DMS 273 (cell line): ENCODE measurements at regions not wholly inside any gene's neighbourhood (a gene's known extent, or its start where the extent isn't known, plus 50 kb on each side); places are given as distances from the start of the nearest gene placed in this dataset.
A peak's percentile ranks its signal among the peaks of the same experiment; 100 is the strongest.

Experiments
- DNase-seq: peaks from one replicate; lab custom pipeline; 2025; ENCODE audit not compliant: unreplicated experiment; lab: John Stamatoyannopoulos, UW

DNA sequence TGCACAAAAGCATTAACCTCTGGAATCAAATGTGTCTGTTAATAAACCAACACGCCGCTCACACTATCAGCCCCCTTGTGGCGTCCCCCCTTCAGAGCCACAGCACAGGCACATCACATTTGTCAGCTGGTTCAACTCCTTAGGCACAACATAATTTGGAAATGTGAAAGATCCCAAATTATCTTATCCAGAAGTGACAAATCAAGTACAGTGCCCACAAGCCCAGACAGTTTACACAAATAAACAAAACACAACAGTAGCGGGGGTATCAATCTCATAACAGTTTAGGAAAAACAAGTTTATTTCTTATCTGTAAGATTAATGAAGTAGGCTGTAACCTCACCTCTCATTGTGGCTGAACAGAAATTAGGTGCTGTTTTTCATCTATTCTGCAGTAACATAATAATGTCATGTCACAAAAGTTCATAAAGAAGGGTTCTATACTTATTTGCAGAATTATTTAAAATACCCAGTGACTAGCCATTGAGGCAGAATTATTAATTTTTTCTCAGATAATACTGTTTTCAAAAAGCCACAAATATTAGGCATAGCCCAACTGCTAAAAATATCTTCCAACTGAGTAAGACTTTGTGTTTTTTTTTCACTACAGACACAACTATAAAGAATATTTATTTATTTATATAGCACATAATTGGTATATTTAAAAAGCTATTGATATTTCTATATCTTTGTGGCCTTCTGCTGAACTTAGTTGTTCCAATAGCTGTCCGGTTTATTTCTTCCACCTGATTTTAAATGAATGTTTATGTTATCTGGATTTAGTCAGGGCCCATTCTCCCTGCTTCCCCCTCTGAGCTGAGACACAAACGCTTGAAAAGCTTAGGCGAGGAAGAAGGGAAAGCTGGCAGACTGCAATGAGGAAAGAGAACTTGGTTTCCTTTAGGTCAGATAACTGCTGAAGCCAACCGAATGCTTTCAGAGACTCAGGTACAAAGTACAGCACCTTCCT lies 214.7 kb downstream of the QDPR start:
- no peak for DNase-seq

DNA sequence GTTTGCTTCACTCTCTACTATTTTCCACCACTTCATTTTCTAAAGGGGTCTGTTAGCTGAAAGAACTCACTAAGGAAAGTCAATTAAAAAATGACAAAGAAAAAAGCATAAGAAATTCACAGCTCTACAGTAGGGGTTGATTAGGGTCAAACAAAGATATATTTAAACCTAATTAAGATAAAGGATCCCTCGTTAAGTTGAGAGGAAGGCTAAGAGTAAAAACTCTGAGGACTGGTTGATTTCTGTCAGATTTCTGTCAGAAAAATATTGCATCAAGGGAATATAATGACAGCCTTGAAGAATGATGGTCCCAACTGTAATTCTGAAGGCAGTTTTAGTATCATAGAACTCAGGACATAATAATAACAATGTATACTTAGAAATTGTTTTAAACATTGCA lies 218.0 kb downstream of the QDPR start:
- DNase-seq = no peak

DNA sequence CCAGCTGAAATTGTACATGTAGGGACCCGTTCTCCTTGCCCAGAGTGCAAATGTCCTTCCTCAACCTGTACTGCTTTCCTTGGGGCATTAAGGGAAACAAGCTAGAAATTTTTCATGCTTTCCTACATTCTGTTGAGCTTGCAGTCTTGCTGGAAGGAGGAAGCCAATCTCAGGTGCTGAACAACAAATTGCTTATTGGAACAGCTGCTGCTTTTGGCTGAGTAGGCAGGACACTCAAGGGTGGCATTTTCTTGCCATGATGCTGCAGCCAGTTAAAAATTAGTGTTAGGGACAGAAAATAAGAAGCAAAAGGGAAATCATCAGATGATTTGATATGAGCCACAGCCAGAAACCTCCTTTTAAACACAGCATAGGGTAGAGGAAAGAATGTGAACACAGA lies 223.7 kb downstream of the QDPR start:
- DNase-seq = peak; percentile 11

DNA sequence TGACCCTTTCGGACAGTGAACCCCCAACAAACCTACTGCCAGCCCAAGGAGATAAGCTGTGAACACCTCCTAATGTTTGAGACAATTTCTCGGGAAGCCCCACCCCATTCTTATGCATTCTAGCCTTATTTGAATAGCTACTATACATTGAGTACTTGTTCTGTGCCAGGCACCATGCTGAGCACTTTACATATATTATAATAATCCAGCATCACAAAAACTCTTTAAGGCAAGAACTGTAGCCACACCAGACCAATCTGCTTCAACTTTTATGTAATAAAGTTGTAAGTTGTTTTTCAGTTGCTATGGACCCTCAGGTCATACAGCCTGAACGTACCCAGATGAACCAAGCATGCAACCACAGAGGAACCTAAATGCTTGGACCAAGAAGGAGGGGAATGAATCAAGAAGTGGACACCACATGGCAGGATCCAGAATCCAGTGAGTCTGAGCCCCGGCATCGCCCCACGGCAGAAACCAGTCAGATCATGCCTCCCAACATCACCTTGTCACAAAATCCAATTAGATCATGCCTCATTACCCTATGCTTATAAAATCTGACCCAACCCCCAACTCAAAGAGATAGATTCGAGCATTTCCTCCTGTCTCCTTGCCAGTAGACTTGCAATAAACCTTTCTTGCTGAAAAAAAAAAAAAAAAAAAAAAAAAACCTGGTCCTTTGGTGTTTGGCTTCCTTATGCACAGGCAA lies 225.0 kb downstream of the QDPR start:
- peak; percentile 2 for DNase-seq

DNA sequence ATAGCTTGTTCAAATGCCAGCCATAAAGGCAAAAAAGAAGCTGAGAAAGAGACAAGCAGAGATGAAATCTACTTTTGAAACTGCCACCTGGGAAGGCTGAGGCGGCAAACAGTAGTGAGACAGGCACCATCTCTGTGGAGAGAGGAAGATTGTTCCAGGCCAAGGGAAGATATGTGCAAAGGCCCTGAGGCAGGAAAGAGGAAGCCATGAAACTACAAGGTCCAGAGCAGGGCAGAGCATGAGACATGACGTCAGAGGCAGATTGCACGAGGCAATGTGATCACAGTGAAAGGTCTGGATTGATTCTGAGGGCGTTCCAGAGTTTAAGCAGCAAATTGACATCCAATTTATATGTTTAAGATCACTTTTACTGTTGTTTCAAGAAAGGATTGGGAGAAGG lies 226.1 kb downstream of the QDPR start:
- no peak for DNase-seq

GRCh38 chr4:17284323-17285175 lies 227.3 kb downstream of the QDPR start:
- peak; percentile 12 for DNase-seq

DNA sequence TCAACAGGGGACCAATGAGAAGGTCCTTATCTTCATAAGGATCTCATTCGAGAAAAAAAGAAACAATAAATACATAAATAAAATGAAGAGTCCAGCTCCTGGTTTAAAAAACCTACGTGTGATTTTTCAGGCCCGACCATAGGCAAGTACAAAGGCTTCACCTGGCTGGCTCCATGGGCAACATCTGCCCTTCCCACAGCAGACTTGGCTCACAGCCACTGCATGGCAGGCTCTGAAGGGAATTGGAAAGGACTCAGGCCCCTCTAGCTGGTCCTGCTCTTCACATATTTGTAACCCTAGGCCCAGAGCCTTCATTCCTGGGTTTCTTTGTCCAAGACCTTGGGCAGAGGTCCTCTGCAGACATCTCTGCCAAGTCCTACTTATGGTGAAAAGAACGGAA lies 228.1 kb downstream of the QDPR start:
- peak; percentile 84 for DNase-seq

DNA sequence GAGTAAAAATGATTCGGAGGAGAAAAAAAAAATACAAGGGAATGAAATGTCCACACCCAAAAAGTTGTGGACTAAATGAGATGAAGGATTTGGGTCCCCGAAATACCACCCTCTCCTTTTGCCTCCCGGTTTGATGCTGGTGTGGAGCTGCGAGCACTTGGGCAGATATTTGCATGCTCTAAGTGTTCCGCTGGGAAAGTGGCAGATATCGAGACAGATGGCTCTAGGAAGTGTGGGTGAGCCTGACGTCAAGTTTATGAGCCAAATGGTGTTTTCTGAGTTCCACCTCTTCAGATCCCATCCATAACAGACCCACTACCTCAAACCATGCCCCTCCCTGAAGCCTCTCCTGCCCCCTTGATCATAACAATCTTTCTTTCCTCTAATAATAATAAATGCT lies 228.6 kb downstream of the QDPR start:
- DNase-seq = peak; percentile 87

DNA sequence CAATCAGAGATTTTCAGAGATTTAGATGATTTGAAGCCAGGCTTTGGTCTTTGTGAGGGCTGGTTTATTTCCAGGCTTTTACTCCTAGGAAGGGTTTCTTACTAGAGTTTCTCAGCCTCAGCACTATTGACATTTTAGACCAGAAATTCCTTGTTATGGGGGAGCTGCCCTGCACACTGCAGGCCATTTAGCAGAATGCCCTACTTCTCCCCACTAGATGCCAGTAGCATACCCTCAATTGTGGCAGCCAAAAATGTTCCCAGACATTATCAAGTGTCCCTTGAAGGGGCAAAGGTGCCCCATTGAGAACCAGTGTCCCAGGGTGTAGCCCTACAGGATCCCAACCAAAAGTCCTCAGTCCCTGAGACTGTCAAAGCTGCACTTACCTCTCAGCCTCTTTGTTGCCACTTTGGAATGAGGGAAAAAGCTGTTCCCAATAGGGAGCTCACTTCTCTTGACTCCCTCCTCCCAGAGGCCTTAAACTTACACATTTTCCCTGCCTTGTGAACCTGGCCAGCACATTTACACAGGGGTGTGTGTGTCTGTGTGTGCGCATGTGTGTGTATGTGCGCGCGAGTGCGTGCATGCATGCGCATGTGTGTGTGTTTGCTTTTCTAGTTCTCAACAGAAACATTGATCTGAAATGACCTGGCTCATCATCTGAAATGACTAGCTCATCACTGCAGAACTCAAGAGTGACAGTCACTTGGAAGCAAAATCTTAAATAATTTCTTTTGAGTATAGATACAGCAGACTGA lies 231.4 kb downstream of the QDPR start:
- DNase-seq = peak; percentile 5

DNA sequence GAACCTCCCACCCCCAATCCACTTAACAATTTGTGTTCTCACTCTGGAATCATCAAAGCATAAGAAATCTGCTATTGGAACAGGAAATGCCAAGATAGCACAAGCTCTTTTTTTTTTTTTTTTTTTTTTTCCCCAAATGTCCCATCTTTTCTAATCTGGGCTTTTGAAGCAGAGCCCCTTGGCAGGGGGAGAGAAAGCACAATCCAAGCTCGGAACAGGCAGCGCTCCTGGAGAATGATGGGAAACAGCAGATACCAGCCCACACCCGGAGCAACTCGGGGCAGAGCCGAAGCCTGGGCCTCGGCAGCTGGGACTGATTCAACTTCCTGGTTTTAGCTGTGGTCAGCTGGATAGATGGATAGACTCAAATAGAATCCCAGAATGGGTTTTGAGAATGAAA lies 235.1 kb downstream of the QDPR start:
- no peak for DNase-seq

DNA sequence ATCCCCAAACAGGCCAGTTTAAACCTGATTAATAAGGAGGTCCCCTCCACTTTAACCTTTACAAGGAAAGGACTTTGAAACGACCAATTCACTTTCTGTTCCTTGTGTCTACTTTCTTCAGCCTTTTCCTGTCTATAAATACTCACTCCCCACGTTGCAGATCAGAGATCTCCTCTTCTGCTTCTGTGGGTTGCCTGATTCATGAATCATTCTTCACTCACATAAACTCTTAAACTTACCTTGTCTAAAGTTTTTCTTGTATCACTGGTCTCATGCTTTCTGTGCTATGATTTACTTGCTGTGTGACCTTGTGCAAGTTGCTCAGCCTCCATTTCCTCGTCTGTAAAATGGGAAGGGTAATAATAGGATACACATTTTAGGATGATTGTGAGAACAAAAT lies 236.1 kb downstream of the QDPR start:
- no peak for DNase-seq

DNA sequence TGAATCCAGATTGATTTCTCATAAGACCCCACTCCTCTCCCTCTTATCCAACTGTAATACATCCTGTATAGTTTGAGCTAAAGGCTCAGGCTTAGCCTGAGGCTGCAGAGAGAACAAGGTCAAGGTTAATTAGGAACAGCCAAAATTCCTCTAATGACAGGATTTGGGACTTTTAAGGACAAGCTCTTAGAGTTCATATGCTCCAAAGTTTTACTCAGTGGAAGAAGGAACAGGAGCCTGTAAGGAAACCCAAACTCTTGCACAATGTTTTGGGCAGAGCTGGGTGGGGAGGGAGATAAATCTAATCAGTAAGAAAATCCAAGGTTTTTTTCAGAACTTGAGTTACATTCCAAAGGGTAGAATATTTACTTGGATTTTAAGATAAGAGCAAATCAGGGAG lies 238.8 kb downstream of the QDPR start:
- no peak for DNase-seq

DNA sequence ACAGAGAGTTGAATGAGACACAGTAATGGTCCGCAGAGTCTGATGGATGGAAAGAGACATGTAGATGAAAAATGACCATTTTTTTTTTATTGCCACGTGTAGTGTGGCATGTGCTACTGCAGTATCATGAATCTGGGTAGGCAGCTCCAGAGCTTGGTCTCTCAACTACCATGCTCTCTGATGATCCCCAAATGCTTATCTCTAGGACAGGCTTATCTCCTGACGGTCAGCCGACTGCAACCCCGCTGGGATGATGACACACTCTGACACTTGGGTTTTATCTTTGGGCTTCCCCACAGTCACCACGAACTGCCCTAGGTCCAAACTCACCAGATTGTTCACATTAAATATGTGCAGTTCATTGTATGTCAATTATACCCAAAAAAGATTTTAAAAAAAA lies 239.7 kb downstream of the QDPR start:
- DNase-seq = no peak

DNA sequence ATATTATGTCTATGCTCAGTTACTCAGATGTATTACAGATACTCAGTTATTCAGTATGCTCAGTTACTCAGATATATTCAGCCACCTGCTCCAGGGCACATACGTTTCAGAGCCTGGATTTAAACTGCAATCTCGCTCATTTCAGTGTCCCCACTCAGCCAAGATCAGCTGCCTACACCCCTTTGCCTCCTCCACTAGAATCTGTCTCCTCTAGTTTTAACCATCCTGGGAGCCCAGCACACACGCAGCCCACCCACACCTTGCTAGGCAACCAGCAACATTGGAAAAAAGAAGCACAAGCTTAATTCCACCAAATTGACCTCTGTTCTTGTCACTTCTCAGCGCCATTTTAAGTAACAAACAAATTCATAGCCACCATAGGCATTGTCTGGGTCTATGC lies 246.2 kb downstream of the QDPR start:
- no peak for DNase-seq

- no peak for DNase-seq
Observed at GRCh38 chr4:17265139-17265538, 246.8 kb downstream of the QDPR start.

- no peak for DNase-seq
Observed at GRCh38 chr4:17260166-17260907, 251.6 kb downstream of the QDPR start.

DNA sequence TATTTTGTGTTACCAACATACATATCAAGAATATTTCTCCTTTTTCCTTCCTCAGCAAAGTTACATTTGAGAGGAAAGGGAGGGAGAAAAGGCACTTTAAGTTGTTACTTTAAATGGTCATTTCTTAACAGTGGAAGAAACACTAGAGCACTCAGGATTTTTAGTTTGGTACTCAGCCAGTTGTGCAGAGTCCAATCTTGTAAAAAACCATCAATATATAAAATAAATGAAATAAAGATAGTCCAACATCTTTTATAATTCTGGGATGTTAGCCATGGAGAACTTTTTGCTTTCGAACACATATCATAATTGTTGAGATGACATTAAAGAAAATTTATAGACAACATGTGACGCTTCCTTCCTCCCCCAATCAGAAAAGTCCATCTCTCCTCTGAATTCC lies 253.8 kb downstream of the QDPR start:
- no peak for DNase-seq

GRCh38 chr4:17252131-17252530 lies 259.8 kb downstream of the QDPR start:
- no peak for DNase-seq

DNA sequence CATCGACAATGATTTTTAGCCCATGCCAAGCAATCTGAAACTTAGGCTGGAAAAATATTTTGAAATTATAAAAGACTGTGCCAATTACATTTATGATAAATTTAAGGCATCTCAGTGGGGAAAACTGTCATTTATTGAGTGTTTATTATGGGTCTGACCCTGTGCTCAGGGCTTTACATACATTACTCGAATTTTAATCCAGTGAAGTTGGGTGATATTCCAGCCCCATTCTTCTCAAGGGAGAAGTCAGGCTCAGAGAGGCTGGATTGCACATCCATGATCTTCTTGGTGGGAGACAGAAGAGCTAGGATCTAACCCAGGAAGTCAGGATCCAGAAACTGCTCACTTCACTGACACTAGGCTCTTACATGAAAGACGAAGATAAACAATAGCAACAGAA lies 260.8 kb downstream of the QDPR start:
- no peak for DNase-seq

DNA sequence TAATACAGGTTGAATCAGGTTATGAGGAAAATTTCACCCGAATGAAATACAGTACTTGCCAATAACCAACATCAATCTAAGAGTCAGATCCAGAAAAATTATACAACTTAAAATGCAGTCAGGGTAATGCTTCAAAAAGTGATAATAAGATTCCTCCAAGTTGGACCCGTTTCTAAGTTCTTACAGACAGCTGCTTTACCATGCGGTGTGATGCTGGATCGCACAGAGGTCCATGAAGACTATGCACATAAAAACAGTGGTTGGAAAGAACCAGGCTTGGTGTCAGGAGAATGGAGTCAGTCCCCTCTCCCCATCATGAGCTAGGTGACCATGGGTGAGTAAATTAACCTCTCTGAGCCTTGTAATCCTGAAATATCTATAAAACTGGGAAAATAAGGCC lies 261.3 kb downstream of the QDPR start:
- DNase-seq = no peak
